Stimulated activated memory B cell treated with anti-CD40 and anti-IgM and Interleukin-4, amounts not matched to agents 10 μg/mL and 1 μg/mL and 100 μg/mL, for 72 hours (primary cell): ENCODE measurements at regions not wholly inside any gene's neighbourhood (a gene's known extent, or its start where the extent isn't known, plus 50 kb on each side); places are given as distances from the start of the nearest gene placed in this dataset.

Experiments
- ATAC-seq: fragments of 150-1000 bp; cut with Tn5 transposase; 2 replicates; pipeline ENCODE4 v1.10.0; 2021
- H3K27ac Mint-ChIP-seq: one replicate; pipeline ENCODE4 v1.8.0; 2022; ENCODE audit warnings: mild to moderate bottlenecking, mixed read lengths
- H3K27me3 Mint-ChIP-seq: one replicate; pipeline ENCODE4 v1.8.0; 2022; ENCODE audit warnings: mixed read lengths
- H3K36me3 Mint-ChIP-seq: one replicate; pipeline ENCODE4 v1.8.0; 2022; ENCODE audit warnings: mixed read lengths
- H3K4me1 Mint-ChIP-seq: one replicate; pipeline ENCODE4 v1.8.0; 2022; ENCODE audit warnings: mixed read lengths
- H3K4me3 Mint-ChIP-seq: one replicate; pipeline ENCODE4 v1.8.0; 2022; ENCODE audit warnings: mild to moderate bottlenecking, moderate library complexity, mixed read lengths
- H3K9me3 Mint-ChIP-seq: one replicate; pipeline ENCODE4 v1.8.0; 2022; ENCODE audit warnings: mixed read lengths

DNA sequence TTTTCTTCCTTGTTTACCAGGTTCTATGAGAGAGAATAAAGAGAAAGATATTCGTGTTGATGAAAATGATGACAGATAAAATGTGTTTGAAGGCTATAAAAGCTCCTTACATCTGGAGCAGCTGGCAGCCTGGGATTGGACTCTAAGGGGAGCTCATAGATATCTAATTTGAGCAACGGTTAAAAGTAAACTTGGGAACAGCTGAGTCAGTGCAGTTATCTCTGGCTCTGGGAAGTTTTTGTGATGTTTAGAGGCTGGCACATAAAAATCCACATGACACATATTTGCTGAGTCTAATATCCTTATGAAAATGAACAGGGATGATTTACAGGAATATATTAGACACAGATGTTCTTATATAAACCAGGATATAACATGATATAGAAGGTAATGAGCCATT lies 331.8 kb upstream of the TENM3 start:
- Mint-ChIP-seq H3K27ac (no peak overlapping the region), H3K27me3 (no peaks in the 10 kb centered on the region), H3K4me1 (no peaks in the 10 kb centered on the region), H3K36me3 (no peaks in the 10 kb centered on the region), H3K9me3 (peaks cover 22% of the 10 kb centered on the region), H3K4me3 (no peak overlapping the region)
- ATAC-seq, result no peak

DNA sequence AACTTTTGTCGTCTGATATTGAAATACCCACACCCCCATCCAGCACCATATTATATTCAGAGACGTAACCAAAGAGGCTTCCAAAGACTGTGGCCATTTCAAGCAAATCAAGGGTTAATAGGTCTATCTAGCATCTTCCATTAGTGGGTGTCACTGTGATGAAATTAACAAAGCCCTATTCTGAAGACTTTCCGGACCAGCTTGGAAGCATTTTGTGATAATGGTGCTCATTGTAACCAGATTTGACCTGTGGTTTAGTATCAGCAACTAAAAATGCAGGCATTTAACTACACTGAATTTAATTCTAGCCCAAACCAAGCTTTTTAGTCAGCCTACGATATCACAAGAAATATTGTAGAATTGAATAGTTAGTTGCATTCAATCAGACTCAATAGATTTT lies 309.7 kb upstream of the TENM3 start:
- Mint-ChIP-seq H3K27me3 (no peaks in the 10 kb centered on the region), H3K9me3 (peaks cover 10% of the 10 kb centered on the region), H3K4me3 (no peak overlapping the region), H3K4me1 (no peaks in the 10 kb centered on the region), H3K36me3 (no peaks in the 10 kb centered on the region), H3K27ac (no peak overlapping the region)
- no peak for ATAC-seq

DNA sequence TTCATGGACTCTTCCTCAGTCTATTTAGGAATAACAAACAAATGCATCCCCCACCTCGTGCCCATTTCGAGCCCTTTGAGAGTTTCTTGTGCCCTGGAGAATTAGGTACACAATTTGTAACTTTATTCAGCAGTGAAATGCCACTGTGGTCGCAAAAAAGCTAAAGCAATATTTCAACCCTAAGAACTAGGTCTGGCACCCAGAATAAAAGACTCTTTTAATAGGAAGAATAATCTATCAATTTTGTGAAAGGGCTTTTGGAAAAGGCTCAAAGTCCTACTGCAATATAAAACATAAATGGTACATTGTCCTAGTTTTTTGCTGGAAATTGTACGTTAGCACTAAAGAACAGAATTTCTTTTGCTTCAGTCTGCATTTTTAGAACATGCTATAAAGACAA lies 304.6 kb upstream of the TENM3 start:
- Mint-ChIP-seq H3K36me3 (no peaks in the 10 kb centered on the region), H3K27me3 (no peaks in the 10 kb centered on the region), H3K27ac (no peak overlapping the region), H3K4me3 (no peak overlapping the region), H3K4me1 (no peaks in the 10 kb centered on the region), H3K9me3 (peaks cover 3% of the 10 kb centered on the region)
- ATAC-seq, result no peak

DNA sequence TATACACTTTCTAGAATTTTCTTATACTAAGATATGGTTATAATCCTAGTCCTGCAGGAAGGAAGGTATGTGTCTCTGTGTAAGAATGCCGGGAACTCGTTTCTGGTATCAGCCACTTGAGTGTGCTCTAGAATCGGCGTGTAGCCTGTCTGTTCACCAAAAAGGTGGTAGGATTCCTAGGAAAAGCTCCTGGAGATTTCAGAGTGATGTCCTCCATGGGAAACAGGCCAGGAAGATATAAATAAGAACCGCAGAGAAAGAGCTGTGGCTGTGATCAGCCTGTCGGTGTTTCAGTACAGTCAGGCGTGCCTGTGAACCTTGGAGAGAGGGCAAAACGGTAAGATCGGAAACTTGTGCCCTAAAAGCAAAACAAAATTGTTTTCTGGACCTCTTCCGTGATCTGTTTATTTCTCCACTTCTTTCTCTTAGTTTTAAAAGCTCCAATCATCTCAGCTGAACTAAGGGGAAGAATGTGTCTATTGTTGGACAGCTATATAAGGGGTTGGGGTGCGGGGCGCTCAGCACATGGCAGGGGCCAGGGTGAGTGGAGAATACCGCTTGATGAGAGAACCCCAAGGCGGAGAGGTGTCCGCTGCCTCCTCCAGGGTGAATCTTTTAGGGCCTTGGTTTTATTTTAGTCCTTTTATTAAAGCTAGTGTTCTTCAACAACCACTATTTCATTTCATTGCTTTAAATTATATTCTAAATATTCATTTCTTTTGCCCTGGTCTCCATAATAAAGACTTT lies 303.8 kb upstream of the TENM3 start:
- Mint-ChIP-seq H3K4me1 (no peaks in the 10 kb centered on the region), H3K27ac (no peak overlapping the region), H3K27me3 (no peaks in the 10 kb centered on the region), H3K9me3 (peaks cover 3% of the 10 kb centered on the region), H3K4me3 (no peak overlapping the region), H3K36me3 (no peaks in the 10 kb centered on the region)
- no peak for ATAC-seq

DNA sequence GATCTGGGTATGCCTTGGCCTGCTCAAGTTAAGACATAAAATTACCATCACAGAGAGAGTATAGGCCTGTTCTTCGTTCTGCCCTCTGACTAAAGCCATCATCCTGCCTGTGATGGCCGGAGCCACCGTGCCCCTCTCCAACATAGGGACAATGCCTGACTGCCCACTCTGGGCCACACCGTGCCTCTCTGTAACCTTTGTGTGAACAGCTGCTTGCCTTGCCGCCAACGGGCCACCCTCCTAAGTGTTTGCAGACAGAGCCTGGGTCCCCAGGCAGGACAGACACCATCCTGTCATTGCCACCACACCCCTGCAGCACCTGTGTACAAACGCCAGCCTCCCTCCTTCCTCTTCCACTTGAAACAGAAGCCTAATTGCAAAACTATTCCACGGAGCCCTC lies 298.7 kb upstream of the TENM3 start:
- H3K27me3 Mint-ChIP-seq, result no peaks in the 10 kb centered on the region
- H3K27ac Mint-ChIP-seq, result no peak overlapping the region
- H3K9me3 Mint-ChIP-seq, result no peaks in the 10 kb centered on the region
- no peaks in the 10 kb centered on the region for H3K36me3 Mint-ChIP-seq
- no peak overlapping the region for H3K4me3 Mint-ChIP-seq
- no peaks in the 10 kb centered on the region for H3K4me1 Mint-ChIP-seq
- ATAC-seq, result peak; percentile 12

DNA sequence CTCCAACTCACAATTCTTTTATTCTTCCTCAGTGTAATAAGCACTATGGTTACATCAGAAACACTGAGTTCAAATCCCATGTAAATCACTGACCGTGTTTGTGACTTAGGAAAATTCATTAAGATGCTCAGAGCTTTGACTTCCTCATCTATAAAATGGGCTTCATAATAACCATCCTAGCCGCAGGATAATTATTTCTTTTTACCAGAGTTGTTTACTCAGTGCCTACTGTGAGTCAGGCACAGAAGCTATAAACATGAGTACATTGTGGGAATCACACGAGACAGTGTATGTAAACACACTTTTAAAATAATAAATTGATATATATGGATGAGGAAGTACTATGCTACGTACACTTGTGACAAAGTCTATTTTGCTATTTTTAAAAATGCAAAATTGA lies 296.3 kb upstream of the TENM3 start:
- ATAC-seq, result no peak
- H3K36me3 Mint-ChIP-seq, result no peaks in the 10 kb centered on the region
- no peak overlapping the region for H3K27ac Mint-ChIP-seq
- no peaks in the 10 kb centered on the region for H3K27me3 Mint-ChIP-seq
- no peaks in the 10 kb centered on the region for H3K4me1 Mint-ChIP-seq
- no peaks in the 10 kb centered on the region for H3K9me3 Mint-ChIP-seq
- H3K4me3 Mint-ChIP-seq, result no peak overlapping the region

DNA sequence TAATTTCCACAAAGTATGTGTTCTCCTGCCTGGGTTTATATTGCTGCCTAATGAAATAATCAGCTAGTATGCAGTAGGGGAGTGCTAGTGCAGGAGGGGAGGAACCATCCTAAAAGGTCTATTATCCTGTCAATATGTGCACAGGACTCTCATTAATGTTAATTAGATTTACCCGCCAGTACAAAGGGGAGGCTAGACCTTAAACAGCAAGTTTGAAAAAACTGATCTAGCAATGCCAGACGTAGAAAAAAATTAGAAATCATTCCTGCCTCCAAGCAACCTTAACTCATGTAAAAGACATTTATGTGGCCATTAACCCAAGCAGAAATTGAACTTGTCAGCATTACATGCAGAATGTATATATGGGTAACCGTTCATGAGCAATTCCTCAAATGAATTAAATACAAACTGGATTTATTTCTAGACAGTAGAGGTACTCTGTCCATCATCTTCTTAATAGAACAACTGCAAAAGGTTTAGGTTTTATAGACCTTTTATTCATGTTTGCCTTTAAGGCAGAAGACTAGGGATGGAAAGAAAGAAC lies 294.3 kb upstream of the TENM3 start:
- no peaks in the 10 kb centered on the region for H3K36me3 Mint-ChIP-seq
- ATAC-seq, result no peak
- H3K27me3 Mint-ChIP-seq, result no peaks in the 10 kb centered on the region
- no peak overlapping the region for H3K27ac Mint-ChIP-seq
- H3K4me1 Mint-ChIP-seq, result no peaks in the 10 kb centered on the region
- no peaks in the 10 kb centered on the region for H3K9me3 Mint-ChIP-seq
- no peak overlapping the region for H3K4me3 Mint-ChIP-seq

DNA sequence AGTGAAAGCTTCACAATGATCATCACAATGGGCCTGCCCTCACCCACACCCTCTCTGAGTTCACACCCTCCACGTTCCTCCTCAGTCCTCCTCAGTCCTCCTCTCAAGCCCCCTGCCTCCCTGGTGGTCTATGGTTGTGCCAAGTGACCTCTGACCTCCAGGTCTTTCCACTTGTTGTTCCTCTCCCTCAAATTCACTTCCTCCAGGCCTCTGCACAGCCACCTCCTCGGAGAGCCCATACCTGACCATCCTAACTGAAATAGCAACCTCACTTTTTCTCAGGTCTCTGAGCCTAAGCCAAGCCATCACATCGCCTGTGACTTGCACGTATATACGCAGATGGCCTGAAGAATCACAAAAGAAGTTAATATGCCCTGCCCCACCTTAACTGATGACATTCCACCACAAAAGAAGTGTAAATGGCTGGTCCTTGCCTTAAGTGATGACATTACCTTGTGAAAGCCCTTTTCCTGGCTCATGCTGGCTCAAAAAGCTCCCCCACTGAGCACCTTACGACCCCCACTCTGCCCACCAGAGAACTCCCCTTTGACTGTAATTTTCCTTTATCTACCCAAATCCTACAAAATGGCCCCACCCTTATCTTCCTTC lies 293.4 kb upstream of the TENM3 start:
- no peak overlapping the region for H3K27ac Mint-ChIP-seq

DNA sequence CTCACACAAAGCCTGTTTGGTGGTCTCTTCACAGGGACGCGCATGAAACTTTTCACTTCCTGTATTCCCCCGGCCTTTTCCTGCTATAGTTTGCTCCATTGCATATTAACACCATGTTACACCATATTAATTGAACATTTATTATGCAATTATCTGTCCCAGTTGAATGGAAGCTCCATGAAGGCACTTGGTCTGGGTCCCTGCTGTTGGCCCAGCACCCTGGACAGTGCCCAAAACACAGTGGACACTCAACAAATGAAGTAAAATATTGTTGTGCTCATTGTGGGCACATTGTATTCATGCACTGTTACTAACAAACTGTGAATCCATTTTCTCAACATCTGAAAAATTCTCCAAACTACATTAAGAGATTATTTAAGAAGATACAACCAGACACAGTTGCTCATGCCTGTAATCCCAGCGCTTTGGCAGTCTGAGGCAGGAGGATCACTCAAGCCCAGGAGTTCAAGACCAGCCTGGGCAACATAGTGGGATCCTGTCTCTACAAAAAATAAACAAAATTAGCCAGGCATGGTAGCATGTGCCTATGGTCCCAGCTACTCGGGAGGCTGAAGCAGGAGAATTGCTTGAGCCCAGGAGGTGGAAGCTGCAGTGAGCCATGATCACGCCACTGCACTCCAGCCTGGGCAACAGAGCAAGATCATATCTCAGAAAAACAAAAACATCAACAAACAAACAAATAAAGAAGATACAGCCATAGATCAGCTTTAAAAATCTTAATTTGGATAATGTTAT lies 292.7 kb upstream of the TENM3 start:
- Mint-ChIP-seq H3K27ac (no peak overlapping the region), H3K9me3 (no peaks in the 10 kb centered on the region), H3K27me3 (no peaks in the 10 kb centered on the region), H3K36me3 (no peaks in the 10 kb centered on the region), H3K4me1 (no peaks in the 10 kb centered on the region), H3K4me3 (no peak overlapping the region)
- ATAC-seq, result no peak

More for the DNA sequence above, 293.4 kb upstream of the TENM3 start:
- H3K4me1 Mint-ChIP-seq, result no peaks in the 10 kb centered on the region
- no peaks in the 10 kb centered on the region for H3K36me3 Mint-ChIP-seq
- H3K27me3 Mint-ChIP-seq, result no peaks in the 10 kb centered on the region
- H3K4me3 Mint-ChIP-seq, result no peak overlapping the region
- no peak for ATAC-seq
- no peaks in the 10 kb centered on the region for H3K9me3 Mint-ChIP-seq

DNA sequence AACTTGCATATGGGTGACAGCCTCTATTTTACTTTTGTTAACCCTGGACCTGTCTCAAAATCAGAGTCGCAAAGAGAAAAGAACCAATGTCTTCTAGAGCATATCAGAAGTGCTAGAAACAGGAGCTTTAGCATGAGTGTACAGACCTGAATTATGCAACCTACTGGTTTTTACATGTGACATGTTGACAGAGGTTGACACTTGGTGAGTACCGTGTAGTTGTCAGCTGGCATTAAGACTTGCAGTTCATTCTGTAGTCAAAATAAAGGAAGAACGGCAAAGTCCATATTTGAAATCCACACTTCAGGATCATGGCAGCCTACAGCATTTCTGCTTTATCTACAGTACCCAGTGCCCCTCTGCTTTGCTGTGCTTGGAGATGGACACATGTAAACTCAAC lies 291.9 kb upstream of the TENM3 start:
- no peak overlapping the region for H3K27ac Mint-ChIP-seq
- ATAC-seq, result no peak
- H3K4me1 Mint-ChIP-seq, result no peaks in the 10 kb centered on the region
- H3K36me3 Mint-ChIP-seq, result no peaks in the 10 kb centered on the region
- no peaks in the 10 kb centered on the region for H3K9me3 Mint-ChIP-seq
- H3K4me3 Mint-ChIP-seq, result no peak overlapping the region
- H3K27me3 Mint-ChIP-seq, result no peaks in the 10 kb centered on the region

DNA sequence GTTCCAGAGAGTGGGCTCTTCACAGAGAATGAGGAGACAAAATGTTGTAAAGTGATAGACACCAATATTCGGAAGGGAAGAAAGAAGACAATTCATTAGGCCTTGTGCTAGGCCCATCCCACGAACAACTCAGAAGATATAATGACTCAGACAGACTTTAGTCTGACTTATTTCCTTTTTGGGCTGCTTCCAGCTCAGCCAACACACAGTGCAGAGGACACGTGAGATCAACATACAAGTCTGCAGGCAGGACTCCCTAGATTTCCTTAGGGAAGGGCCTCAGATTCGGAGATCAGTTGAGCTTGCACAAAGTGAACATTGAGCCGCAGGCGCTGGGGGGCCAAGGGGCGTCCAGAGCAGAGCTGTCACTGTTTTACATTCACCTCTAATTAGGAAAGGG lies 290.7 kb upstream of the TENM3 start:
- Mint-ChIP-seq H3K36me3 (no peaks in the 10 kb centered on the region), H3K4me3 (no peak overlapping the region), H3K27me3 (no peaks in the 10 kb centered on the region), H3K4me1 (no peaks in the 10 kb centered on the region), H3K27ac (no peak overlapping the region), H3K9me3 (no peaks in the 10 kb centered on the region)
- ATAC-seq, result no peak

DNA sequence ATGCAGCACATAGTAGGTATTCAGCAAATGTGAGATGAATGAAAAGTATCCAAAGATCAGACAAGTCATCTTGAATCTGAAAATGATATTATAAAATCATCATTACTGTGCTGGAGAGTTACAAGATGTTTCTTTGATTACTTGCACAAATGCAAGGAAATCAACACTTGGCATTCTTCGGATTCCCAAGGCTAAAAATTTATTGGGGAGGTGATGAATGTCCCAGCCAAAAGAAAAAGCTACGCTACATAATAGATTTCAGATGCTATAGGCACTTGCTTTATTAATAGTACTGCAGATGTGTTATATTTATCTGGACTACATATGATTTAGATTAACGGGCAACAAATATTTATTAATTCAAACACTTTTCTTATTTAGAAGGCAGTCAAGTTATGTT lies 286.7 kb upstream of the TENM3 start:
- H3K4me1 Mint-ChIP-seq, result no peaks in the 10 kb centered on the region
- H3K4me3 Mint-ChIP-seq, result no peak overlapping the region
- no peak for ATAC-seq
- H3K27me3 Mint-ChIP-seq, result no peaks in the 10 kb centered on the region
- no peak overlapping the region for H3K27ac Mint-ChIP-seq
- no peaks in the 10 kb centered on the region for H3K36me3 Mint-ChIP-seq
- no peaks in the 10 kb centered on the region for H3K9me3 Mint-ChIP-seq

DNA sequence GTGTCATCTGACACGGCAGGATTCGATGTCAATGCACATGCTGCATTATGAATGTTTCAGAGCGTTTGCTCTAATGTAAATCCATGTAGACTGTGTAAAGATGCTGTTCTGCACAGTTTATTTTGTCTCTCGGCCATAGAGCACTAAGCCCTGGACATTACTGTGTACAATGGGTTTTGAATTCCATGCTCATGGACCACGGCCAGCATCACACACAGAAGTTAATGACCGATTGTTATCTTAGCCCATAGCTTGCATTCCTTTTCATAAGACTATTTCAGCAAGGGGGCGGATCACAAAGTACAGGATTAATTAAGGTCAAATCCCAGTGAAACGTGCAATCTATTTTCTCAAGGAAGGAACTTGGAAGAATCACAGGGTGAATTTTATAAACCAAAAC lies 286.1 kb upstream of the TENM3 start:
- no peak for ATAC-seq
- no peaks in the 10 kb centered on the region for H3K27me3 Mint-ChIP-seq
- H3K27ac Mint-ChIP-seq, result no peak overlapping the region
- H3K9me3 Mint-ChIP-seq, result no peaks in the 10 kb centered on the region
- no peaks in the 10 kb centered on the region for H3K36me3 Mint-ChIP-seq
- H3K4me3 Mint-ChIP-seq, result no peak overlapping the region
- no peaks in the 10 kb centered on the region for H3K4me1 Mint-ChIP-seq

DNA sequence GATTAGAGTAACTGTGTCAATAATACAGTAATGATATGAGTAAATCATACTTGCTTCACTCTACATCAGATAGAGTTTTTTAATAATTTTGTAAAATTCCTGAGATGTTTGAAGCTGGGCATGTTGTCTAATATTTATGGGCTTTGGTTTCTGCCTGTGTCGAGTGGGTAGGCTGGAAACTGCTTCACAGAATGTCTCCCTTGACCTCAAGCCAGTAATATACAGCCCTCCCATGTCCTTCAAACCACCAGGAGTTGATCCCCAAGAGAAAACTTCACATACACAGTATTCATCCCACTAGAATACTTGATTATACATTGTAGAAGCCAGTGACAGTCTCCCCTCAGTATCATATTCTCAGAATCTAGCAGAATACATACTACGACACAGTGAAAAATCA lies 284.8 kb upstream of the TENM3 start:
- H3K4me1 Mint-ChIP-seq, result no peaks in the 10 kb centered on the region
- no peak overlapping the region for H3K4me3 Mint-ChIP-seq
- H3K27me3 Mint-ChIP-seq, result no peaks in the 10 kb centered on the region
- no peak for ATAC-seq
- H3K9me3 Mint-ChIP-seq, result no peaks in the 10 kb centered on the region
- H3K36me3 Mint-ChIP-seq, result no peaks in the 10 kb centered on the region
- no peak overlapping the region for H3K27ac Mint-ChIP-seq

DNA sequence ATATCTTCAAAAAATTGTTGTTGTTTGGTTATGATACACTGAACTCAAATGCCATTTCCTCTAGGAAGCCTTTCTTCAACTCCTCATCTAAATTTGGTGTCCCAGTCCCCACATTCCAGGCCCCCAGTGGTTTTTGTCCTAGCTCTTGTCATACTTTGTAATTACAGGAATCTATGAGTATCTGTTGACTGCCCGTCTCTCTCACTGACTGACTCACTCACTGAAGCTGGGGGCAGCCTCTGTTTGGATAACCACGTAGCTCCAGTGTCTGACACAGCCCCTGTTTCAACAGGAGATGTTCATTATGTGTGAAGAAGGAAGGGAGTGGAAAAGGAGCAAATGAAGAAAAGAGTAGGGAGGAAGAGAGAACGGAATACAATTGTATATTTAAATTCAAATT lies 284.1 kb upstream of the TENM3 start:
- Mint-ChIP-seq H3K27me3 (no peaks in the 10 kb centered on the region), H3K4me3 (no peak overlapping the region), H3K4me1 (no peaks in the 10 kb centered on the region), H3K36me3 (no peaks in the 10 kb centered on the region), H3K27ac (no peak overlapping the region), H3K9me3 (no peaks in the 10 kb centered on the region)
- no peak for ATAC-seq

DNA sequence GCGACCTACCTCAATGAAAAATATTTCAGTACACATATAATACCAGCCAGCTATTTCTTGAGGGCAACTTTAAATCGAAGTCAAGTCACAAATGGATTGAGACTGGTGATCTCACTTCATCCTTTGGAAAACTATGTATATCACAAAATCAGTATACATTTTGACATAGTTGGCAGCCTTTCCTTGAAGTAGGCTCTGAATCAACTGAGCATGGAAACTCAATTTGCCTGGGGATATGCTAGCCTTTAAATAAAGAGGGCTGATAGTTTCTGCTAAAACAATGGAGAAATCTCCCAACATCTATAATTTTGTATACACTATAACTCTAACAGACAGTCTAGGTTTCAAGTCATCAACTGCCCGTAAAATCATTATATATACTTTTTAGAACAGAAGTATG lies 282.8 kb upstream of the TENM3 start:
- H3K4me3 Mint-ChIP-seq, result no peak overlapping the region

More for the DNA sequence above, 282.8 kb upstream of the TENM3 start:
- no peaks in the 10 kb centered on the region for H3K36me3 Mint-ChIP-seq
- H3K27ac Mint-ChIP-seq, result no peak overlapping the region
- H3K27me3 Mint-ChIP-seq, result no peaks in the 10 kb centered on the region
- H3K4me1 Mint-ChIP-seq, result no peaks in the 10 kb centered on the region
- no peak for ATAC-seq
- no peaks in the 10 kb centered on the region for H3K9me3 Mint-ChIP-seq
